ENCODE measurements at regions not wholly inside any gene's neighbourhood (a gene's known extent, or its start where the extent isn't known, plus 50 kb on each side); places are given as distances from the start of the nearest gene placed in this dataset.

DNA sequence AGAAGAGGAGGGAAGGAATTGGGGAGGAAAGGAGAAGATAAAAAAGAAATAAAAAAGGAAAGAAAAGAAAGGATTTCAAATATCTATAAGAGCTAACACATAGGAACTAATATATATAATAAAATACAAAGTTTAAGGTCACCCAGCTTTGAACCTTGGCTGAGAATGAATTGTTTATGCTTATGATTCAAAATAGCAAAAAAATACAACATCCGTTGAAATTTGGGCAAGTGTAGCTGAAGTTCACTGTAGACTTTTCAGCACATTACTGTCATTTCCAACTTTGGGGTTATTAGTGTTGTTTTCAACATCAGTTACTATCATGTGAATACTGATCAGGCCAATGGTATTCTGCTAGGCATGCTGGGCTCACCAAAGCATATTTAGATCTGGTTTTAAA lies 395.2 kb upstream of the INTU start:
- CTCF ChIA-PET = no interaction called here
- Histone ChIP-seq H3K27ac (ENCODE audit: insufficient read depth, low read depth, low read length) (no peak overlapping the region), H3K79me2 (ENCODE audit: control insufficient read depth, insufficient read depth, low read length) (no peaks in the 10 kb centered on the region), H3K4me1 (ENCODE audit: control insufficient read depth, extremely low read depth, insufficient read depth, low read length) (no peaks in the 10 kb centered on the region), H3K9me1 (replicated peaks; ENCODE audit: control insufficient read depth, extremely low read depth, insufficient read depth, low read length) (no peaks in the 10 kb centered on the region), H3K27me3 (ENCODE audit: control insufficient read depth in 2 of 2, insufficient read depth in 2 of 2, low read length in 2 of 2) (no peaks in the 10 kb centered on the region), H3K9me3 (replicated peaks; ENCODE audit: control insufficient read depth, insufficient read depth, low read length) (peaks cover 3% of the 10 kb centered on the region), H3K4me2 (ENCODE audit: insufficient read depth, low read length) (no peak overlapping the region), H2AFZ (ENCODE audit: low read depth, low read length) (no peak overlapping the region), H4K20me1 (replicated peaks; ENCODE audit: control insufficient read depth, extremely low read depth, insufficient read depth, low read length) (no peaks in the 10 kb centered on the region), H3K9ac (replicated peaks; ENCODE audit: extremely low read depth, insufficient read depth, low read length) (no peak overlapping the region), H3K4me3 (replicated peaks in 1 of 3; ENCODE audit: insufficient read depth in 1 of 3, low read depth in 1 of 3, low read length in 3 of 3) (no peak overlapping the region), H3K36me3 (ENCODE audit: control insufficient read depth in 2 of 2, extremely low read depth in 1 of 2, insufficient read depth in 2 of 2, low read length in 2 of 2) (no peaks in the 10 kb centered on the region)
- FAIRE-seq (no peak), DNase-seq (ENCODE audit: low read depth, low spot score) (no peak)
- no TSS peak for BruUV-seq (replicated peaks)
- POLR2A ChIA-PET = no interaction called here
- intact Hi-C loops (cut with micrococcal nuclease) = no loop called here
- dilution Hi-C loops (cut with MboI; ENCODE audit: extremely low pct_ligation_motif_present, low sequenced_read_pairs) = no loop called here
- no peak for TF ChIP-seq MYC (IDR thresholded peaks at IDR 0.05; ENCODE audit: low read depth, low read length)
- TF ChIP-seq CTCF (IDR thresholded peaks at IDR 0.05; ENCODE audit: extremely low read depth in 1 of 2, insufficient read depth in 1 of 2, low read depth in 1 of 2, low read length in 2 of 2) = no peak
- TF ChIP-seq POLR2A (IDR thresholded peaks at IDR 0.05; ENCODE audit: low read depth, low read length) = no peak
- no peak for TF ChIP-seq FOS (IDR thresholded peaks at IDR 0.05; ENCODE audit: borderline replicate concordance, insufficient read depth, low read length)
- no peak for TF ChIP-seq GATA2 (IDR thresholded peaks at IDR 0.05; ENCODE audit: insufficient read depth, insufficient read length, low read depth, low read length)
- TF ChIP-seq MAX (IDR thresholded peaks at IDR 0.05; ENCODE audit: insufficient read depth, insufficient read length) = no peak
- TF ChIP-seq POLR2AphosphoS5 (IDR thresholded peaks at IDR 0.05; ENCODE audit: insufficient read depth, low read depth, low read length) = no peak
- TF ChIP-seq JUN (IDR thresholded peaks at IDR 0.05; ENCODE audit: borderline replicate concordance, insufficient read depth, insufficient read length, low read depth) = no peak
- no peak for TF ChIP-seq EZH2 (IDR thresholded peaks at IDR 0.05; ENCODE audit: borderline replicate concordance, low read depth, low read length, severe bottlenecking)
